Skin epidermis (tissue), 12 donors: ENCODE measurements at regions not wholly inside any gene's neighbourhood (a gene's known extent, or its start where the extent isn't known, plus 50 kb on each side); places are given as distances from the start of the nearest gene placed in this dataset.

Experiments
- H3K27ac ChIP-seq, 21 experiments: fragments of 200-600 bp; sonication (generic) in 11 of 21; one replicate each; pipeline ENCODE4 v1.5.0; 2020; ENCODE audit warnings: mild to moderate bottlenecking in 3 of 21, inconsistent platforms in 2 of 21, moderate library complexity in 2 of 21
- H3K4me3 ChIP-seq, 7 experiments: fragments of 200-600 bp; sonication (generic) in 2 of 7; one replicate each; pipeline ENCODE4 v1.5.0; 2020; ENCODE audit warnings: inconsistent platforms in 2 of 7, mild to moderate bottlenecking in 2 of 7, moderate library complexity in 1 of 7

DNA sequence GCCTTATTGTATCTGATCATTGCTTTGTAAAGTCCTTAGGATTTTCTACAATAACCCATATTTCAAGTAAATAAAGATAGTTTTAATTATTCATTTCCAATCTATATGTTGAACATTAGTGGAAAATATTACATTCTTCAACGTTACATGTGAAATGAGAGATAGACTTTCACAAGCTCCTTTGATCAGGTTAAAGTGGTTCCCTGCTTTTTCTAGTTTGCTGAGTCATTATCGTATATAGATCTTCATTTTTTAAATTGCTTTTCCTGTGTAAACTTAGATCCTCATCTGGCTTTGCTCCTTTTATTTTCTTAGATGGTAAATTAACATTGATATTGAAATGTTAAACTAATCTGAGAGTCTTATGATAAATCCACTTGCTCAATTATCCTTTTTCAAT lies 599.0 kb downstream of the TRAM1L1 start:
- Histone ChIP-seq H3K4me3 (no peak overlapping the region), H3K27ac (no peak overlapping the region)

DNA sequence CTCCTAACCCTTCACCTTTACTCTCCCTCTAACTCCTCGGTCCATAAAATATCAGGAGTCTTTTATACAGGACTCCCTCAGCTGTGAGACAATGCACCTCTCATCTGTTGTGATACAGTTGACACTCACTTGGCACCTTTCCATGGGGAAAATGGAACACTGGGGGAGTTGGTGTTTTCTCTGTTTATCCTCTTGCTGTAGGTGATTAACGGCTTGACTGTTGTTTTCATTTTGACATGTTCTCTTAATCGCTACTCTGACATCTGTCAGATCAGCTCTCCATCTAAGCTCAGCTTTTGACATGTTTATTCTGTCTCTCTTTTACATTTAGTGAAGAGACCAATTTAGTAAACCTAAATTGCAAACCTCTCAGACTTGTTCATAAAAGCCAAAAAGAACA lies 604.8 kb downstream of the TRAM1L1 start:
- Histone ChIP-seq H3K4me3 (no peak overlapping the region), H3K27ac (no peak overlapping the region)

DNA sequence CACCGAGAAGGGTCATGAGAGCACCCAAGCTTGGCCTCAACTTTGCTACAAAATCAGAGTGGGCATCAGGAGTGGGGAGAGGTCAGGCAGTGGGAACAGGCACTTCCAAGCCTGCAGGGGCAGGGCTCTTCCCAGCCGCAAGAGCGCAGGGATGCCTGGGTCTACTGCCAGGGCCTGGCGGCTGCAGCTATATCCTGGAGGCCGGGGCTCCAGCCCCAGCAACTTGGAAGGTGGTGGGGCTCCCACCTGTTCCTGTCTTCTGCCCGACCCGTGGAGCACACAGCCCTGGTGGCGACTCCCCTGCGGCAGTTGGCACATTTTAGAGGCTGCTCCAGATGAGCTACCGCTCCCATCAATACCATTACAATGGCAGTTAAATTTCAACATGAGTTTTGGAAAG lies 607.0 kb downstream of the TRAM1L1 start:
- H3K4me3 ChIP-seq, result no peak overlapping the region
- H3K27ac ChIP-seq, result no peak overlapping the region

DNA sequence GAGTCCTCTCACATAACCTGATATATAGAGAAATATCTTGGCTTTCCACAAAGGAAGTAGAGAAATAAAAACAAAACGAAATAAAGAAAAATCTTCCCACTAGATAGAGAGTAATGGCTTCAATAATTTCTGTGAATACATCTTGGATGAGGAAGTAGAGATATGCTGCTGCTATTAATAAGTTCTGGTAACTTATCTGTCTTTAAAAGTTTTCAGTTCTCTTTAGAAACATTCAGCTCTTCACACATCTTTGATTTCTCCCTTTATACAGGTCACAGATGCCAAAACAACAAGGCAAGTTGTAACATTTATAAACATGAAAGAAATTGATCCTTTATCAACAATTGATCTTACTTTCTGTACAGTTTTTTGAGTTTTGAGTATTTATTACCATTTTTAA lies 615.8 kb downstream of the TRAM1L1 start:
- no peak overlapping the region for H3K27ac ChIP-seq
- no peak overlapping the region for H3K4me3 ChIP-seq

DNA sequence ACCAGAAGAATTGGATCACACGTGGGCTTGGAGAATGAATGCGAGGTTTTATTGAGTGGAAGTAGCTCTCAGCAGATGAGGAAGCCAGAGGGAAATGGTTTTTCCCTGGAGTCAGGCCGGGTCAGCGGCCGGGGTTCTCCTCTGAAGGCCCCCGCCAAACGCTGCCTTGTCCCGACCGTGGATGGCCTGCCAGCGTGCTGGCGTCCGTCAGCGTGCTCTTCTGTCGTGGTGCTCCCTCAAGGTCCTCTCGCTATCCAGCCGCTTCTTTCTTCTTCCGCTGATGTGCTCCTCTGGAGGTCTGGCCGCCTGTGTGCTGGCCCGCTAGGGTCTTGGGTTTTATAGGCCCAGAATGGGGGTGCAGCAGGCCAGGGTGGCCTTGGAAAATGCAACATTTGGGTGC lies 632.2 kb downstream of the TRAM1L1 start:
- Histone ChIP-seq H3K27ac (no peak overlapping the region), H3K4me3 (no peak overlapping the region)

DNA sequence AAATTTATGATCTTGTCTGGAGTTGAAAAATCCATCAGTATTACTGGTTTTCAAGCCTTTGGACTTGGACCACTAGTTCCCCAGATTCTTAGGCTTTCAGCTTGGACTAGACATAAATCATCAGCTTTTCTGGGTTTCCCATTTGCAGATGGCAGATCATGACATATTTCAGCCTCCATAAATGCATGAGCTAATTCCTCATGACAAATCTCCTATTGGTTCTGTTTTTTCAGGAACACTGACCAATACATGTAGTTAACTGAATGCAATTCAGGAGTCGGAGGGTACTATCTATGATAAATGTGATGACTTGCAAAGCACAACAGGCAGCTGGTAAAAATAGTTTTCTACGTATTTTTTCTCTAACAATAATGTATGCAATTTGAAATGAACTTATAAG lies 635.6 kb downstream of the TRAM1L1 start:
- Histone ChIP-seq H3K27ac (no peak overlapping the region), H3K4me3 (no peak overlapping the region)

DNA sequence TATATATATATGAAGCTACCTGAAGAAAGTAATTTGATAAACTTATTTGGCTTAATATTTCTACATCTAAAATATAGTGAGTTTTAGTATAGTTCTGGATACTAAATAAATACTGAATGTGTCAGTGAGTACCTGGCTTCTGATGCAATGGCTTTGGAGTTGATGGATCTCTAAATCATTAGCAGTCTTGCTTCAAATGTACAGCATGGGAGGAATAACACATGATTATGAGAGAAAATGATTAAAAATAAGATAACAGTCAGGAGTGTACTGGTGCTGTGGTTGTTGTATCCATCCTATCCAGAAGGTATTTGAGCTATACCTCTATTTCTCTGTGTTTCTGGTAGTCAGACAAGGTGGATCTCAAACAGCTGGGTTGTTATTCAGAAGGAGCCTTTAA lies 641.3 kb downstream of the TRAM1L1 start:
- no peak overlapping the region for H3K4me3 ChIP-seq

DNA sequence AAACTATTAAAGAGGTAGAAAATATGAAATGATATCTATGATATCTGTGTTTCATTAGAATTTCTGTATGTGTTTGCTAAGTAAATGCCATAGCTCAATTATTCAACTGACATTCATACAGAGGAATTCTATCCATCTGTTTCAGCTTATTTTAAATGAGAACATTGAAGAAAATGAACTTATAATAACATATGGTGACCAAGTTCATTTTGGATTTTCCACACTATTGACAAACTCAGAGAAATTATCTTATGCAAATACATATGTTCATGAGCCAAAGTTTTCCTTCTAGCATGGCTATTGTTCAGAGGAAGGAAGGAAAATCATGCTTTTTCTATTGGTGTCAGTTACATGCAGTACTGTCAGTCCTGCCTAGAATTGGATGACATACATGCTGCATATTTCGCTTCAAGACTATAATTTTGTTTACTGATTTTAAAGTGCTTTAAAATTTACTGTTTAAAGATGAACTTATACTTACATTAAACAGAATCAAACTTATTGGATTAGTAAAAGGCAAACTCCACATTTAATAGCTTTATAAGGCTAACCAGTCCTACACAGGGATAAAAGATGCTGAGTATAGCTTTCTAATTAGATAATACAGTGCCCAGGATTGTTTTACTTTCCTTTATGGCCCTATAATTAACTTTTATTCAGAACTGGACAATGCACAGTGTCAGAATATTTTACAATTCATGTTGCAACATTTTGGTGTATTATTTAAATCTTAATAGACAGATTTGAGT lies 646.2 kb downstream of the TRAM1L1 start:
- Histone ChIP-seq H3K27ac (no peak overlapping the region), H3K4me3 (no peak overlapping the region)

More for the DNA sequence above, 641.3 kb downstream of the TRAM1L1 start:
- no peak overlapping the region for H3K27ac ChIP-seq

DNA sequence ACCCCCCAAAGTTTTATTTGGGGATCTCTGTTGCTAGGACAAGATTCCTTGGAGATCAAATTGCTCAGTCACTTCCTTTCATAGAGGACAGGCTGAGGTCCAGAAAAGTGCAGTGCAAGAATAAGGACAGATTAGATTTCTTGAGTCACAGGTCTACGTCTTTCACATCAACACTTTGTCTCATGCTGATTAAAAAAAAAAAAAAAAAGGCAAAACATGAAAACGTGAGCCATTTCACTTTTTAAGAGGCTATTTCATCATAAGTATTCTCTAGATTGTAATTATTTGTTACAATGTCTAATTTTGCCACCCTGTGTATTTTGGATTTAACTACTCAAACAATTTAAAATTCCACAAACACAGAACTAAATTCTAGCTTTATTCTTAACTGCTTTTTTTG lies 647.0 kb downstream of the TRAM1L1 start:
- no peak overlapping the region for H3K27ac ChIP-seq

DNA sequence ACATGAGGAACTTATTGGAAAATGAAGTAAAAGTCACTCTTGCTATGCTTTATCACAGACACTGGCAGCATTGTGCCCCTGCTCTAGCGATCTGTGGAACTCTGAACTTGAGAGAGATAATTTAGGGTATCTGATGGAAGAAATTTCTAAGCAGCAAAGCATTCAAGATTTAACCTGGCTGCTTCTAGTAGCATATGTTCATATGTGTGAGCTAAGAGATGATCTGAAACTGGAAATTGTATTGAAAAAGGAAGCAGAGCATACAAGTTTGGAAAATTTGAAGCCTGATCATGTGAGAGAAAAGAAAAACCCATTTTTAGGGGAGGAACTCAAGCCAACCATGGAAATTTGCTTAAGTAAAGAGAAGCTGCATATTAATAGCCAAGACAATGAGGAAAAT lies 657.7 kb downstream of the TRAM1L1 start:
- H3K27ac ChIP-seq, result no peak overlapping the region
- H3K4me3 ChIP-seq, result no peak overlapping the region

More for the DNA sequence above, 647.0 kb downstream of the TRAM1L1 start:
- no peak overlapping the region for H3K4me3 ChIP-seq

DNA sequence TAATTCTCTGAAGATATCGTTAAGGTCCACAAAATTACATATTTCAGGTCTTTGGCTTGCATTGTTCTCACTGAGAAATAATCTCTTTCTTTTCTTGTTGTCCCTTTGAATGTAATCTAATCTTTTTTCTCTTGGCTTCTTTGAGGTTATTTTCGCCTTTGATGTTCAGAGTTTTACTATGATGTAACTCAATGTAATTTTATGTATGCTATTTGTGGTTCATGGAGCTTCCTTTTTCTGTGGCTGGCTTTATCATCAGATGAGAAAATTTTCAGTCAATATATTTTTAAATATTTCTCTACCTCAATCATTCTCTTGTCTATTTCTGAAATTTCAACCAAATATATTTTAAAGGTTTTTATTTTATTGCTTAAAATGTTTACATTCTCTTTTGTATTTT lies 672.2 kb downstream of the TRAM1L1 start:
- Histone ChIP-seq H3K4me3 (no peak overlapping the region), H3K27ac (no peak overlapping the region)

DNA sequence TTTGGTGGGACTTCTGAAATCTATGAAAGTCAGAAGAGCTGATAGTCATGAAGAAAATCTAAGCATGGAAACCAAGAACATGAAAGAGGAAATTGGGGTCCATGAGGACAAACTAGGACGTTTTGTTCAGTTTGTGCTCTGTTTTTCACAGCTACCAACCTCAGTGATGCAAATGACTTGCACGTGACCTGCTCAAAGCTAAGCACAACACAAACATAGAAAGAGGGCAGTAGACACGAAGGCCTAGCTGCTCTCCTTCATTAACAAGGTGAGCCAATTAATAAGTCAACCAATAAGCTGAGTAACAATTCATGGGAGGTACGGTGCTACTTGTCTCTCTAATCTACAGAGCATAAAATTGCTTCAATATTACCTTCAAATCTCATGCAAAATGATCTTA lies 684.1 kb downstream of the TRAM1L1 start:
- Histone ChIP-seq H3K4me3 (no peak overlapping the region), H3K27ac (no peak overlapping the region)

DNA sequence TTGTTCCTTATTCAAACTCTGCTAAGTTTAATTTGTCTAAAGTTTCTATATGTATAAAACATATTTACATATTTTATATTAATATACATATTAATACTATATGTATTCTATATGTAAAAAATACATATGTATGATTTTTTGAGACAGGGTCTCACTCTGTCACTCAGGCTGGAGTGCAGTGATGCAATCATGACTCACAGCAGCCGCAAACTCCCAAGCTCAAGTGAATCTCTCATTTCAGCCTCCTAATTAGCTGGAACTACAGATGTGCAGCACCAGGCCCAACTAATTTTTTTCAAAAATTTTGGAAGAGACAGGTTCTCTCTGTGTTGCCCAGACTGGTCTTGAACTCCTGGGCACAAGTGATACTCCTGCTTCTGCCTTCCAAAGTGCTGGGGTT lies 684.9 kb downstream of the TRAM1L1 start:
- H3K27ac ChIP-seq, result no peak overlapping the region
- no peak overlapping the region for H3K4me3 ChIP-seq

DNA sequence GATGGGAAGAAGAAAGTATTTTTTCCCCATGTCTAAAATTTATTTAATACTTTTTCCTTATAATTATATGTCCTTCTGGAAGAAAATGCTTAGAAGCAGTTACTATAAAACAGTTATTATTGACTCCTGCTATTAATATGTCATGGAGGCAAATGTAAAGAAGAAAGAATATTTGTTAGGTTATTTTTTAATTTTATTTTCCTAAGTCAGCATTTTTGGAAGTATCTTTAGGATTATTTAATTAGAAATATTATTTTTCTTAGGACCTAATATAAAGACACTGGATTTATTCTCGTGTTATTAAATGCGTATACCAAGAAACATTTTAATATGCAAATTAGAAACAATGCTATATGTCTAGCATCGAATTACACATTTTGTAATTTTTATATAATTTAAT lies 687.7 kb downstream of the TRAM1L1 start:
- no peak overlapping the region for H3K4me3 ChIP-seq
- H3K27ac ChIP-seq, result no peak overlapping the region

DNA sequence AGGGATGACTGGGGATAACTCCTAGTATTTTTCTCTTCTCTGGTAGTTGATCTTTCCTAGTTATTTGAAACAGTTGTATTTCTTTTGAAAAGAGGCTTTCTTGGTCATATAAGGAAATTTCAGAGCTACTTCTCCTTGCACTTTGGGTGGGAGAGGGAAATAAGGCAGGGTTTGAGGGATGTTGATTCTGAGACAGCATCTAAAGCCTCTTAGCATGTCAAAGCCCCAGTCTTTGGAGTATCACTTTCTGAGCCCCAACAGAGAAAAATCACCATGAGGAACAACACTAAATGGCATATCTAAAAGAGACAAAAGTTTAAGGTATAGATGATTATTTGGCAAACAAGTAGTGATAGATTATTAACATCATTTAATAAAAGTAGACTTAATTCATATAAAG lies 688.1 kb downstream of the TRAM1L1 start:
- Histone ChIP-seq H3K27ac (no peak overlapping the region), H3K4me3 (no peak overlapping the region)

DNA sequence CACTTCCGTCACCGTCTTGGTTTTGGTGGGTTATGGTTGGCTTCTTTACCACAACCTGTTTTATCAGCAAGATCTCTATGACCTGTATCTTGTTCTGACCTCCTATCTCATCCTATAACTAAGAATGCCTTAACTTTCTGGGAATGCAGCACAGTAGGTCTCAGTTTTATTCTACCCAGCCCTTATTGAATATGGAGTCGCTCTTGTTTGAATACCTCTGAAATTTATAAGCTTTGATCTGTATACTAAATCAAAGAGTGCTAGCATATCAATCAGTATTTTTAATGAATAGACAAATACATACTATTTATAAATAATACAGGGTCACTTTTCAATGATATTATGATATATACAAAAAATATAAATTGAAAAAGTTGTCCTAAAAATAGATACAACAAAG lies 690.0 kb downstream of the TRAM1L1 start:
- Histone ChIP-seq H3K27ac (no peak overlapping the region), H3K4me3 (no peak overlapping the region)

DNA sequence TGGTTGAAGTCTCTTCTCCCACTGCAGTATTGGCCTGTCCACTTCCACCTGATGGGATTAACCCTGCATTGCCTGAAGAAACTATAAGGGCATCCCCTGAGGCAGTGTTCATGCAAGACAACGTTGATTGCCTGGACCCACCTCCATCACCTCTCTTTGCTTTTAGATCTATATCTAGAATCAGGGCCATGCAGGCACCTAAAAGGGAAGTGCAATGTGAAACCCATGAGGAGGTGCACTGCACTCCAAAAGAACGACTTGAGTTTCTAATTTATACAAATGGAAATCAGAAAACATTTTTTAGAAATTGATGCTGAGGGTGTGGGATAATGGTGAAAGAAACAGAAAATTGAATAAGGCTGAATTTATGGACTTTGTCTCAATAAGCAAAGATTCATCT lies 694.4 kb downstream of the TRAM1L1 start:
- H3K27ac ChIP-seq, result no peak overlapping the region

DNA sequence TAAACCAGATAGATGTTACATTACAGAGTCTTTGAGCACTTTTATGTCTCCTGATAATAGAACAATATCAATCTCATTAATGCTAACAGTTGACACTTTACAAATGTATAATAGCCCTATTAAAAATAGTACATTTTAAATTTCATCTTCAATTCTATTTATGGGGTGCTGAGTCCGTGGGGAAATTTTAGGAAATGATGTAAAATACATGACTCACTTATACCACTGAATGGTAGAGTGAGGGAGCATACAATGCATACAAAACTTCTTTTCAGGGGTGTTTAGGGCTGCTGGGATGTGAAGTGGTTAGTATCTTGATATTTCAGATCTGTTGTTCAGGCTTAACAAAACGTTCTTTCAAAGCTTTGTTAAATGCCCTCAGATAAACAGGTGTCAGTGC lies 696.2 kb downstream of the TRAM1L1 start:
- no peak overlapping the region for H3K27ac ChIP-seq
- no peak overlapping the region for H3K4me3 ChIP-seq

More for the DNA sequence above, 694.4 kb downstream of the TRAM1L1 start:
- H3K4me3 ChIP-seq, result no peak overlapping the region

DNA sequence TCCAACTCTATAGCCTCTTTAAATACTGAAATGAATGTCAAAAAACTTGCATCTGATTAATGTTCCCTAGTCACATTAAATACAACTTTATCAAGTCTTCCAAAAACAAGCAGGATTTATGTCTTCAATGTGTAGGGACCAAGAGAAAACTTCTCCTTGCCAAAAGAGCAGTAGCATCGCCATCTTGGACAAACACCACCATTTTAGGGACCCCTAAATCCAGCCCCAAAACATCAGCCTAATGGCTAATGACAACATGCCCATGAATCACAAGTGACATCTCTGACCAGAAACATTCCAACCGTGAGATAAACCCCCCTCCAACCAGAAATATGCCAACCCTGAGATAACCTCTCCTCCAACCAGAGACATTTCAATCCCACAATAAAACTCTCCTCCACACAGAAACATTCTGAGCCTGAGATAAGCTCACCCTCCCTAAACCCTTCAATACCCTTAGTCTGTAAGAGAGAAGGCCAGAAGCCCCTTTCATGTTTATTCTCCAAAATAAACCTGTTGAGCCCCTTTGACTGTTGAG lies 697.4 kb downstream of the TRAM1L1 start:
- Histone ChIP-seq H3K27ac (no peak overlapping the region), H3K4me3 (no peak overlapping the region)

DNA sequence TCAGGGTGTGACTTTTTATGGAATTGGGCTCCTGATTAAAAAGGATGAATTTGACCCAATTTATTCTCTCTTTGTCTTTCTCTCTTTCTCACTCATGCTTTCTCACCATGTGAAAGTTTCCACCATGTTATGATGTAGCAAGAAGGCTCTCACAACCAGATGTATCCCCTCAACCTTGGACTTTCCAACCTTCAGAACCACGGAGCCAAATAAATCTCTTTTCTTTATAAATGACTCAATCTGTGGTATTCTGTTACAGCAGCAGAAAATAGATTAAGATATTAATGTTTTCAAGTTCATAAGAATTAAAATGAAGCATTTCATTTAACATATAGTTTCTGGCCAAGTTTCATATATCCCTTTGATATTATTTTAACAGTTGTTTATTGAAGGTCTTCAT lies 698.5 kb downstream of the TRAM1L1 start:
- H3K4me3 ChIP-seq, result no peak overlapping the region
- H3K27ac ChIP-seq, result no peak overlapping the region

DNA sequence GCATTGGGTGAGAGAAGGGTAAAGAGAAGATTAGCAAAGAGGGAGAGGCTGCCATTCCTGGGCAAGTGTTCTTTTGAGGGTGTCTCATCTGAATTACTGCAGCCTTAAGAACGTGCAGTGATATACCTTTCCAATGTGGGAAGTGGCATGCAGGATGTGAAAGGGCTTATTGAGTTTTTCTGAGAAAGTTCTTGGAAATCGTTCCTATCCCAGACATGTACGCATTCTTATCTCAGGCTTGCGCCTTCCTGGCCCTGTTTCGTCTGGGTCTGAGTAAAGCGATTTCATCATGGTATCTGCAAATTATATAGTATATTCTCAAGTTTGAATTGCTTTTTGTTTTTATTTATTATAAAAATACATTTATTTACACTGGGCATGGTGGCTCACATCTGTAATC lies 699.8 kb downstream of the TRAM1L1 start:
- Histone ChIP-seq H3K4me3 (no peak overlapping the region), H3K27ac (no peak overlapping the region)

DNA sequence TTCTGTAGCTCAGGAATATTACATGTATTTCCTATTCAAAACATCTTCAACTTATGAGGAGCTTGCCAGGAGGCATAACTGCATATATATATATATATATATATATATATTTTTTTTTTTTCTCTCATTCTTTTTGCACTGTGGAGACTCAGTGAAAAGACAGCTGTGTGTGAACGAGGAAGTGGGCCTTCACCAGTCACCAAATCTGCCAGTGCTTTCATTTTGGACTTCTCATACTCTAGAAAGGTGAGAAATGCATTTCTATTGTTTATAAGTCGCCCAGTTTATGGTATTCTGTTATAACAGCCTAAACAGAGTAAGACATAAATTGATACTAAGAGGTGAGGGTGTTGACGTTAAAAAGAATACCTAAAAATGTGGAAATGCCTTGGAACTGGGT lies 710.6 kb downstream of the TRAM1L1 start:
- H3K27ac ChIP-seq, result no peak overlapping the region
- H3K4me3 ChIP-seq, result no peak overlapping the region
